Stimulated activated naive B cell treated with anti-CD40 and anti-IgM and Interleukin-4, amounts not matched to agents 10 μg/mL and 1 μg/mL and 100 μg/mL, for 72 hours (primary cell): ENCODE measurements at regions not wholly inside any gene's neighbourhood (a gene's known extent, or its start where the extent isn't known, plus 50 kb on each side); places are given as distances from the start of the nearest gene placed in this dataset.
"Not testable (repeated sequence)": the region's sequence is repeated elsewhere in the genome, so short reads cannot be mapped to it uniquely, and the experiment has no call there.

Experiments used
- ATAC-seq, 2 donors: fragments of 150-1000 bp; cut with Tn5 transposase; replicated peaks; 2 replicates each; pipeline ENCODE4 v1.10.0; 2021; ENCODE audit warnings: moderate library complexity in 1 of 2
- DNase-seq: peaks from one replicate; pipeline ENCODE4 v3.0.0; 2021
- H3K27ac Mint-ChIP-seq: one replicate; pipeline ENCODE4 v1.8.0; 2022; ENCODE audit warnings: mild to moderate bottlenecking, mixed read lengths
- H3K27me3 Mint-ChIP-seq, 2 donors: one replicate each; pipeline ENCODE4 v1.8.0; 2022; ENCODE audit warnings: mixed read lengths in 2 of 2
- H3K36me3 Mint-ChIP-seq, 2 donors: one replicate each; pipeline ENCODE4 v1.8.0; 2022; ENCODE audit warnings: mixed read lengths in 2 of 2, mild to moderate bottlenecking in 1 of 2
- H3K4me1 Mint-ChIP-seq, 2 donors: one replicate each; pipeline ENCODE4 v1.8.0; 2022; ENCODE audit warnings: mixed read lengths in 2 of 2, mild to moderate bottlenecking in 1 of 2
- H3K4me3 Mint-ChIP-seq, 2 donors: one replicate each; pipeline ENCODE4 v1.8.0; 2022; ENCODE audit warnings: mild to moderate bottlenecking in 2 of 2, mixed read lengths in 2 of 2, moderate library complexity in 1 of 2
- H3K9me3 Mint-ChIP-seq, 2 donors: one replicate each; pipeline ENCODE4 v1.8.0; 2022; ENCODE audit warnings: mixed read lengths in 2 of 2, mild to moderate bottlenecking in 1 of 2

DNA sequence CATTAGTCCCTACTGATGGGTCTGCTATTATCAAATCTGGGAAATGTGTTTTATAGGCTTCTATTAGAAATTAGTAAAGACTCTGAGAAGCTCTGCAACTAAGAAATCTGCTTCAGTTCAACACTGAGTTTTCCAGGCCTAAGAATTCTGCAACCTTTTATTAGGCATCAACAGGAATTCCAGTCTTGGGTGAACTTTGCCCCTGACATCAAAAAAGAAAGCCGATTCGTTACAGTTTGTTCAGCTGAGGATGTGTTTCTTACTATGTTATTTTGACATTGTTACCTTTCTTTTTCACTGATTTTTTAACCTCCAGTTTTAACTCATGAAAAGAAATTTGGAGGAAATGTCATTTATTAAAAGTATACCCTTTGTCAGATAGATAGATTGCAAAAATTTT is 131.5 kb upstream of the KCNH8 start:
- DNase-seq (no peak), ATAC-seq (no peak)
- Mint-ChIP-seq H3K27me3 (no peaks in the 10 kb centered on the region), H3K4me1 (no peaks in the 10 kb centered on the region), H3K4me3 (no peak overlapping the region), H3K9me3 (peaks cover 0 to 1% of the 10 kb centered on the region in 2 donors), H3K27ac (no peak overlapping the region), H3K36me3 (no peaks in the 10 kb centered on the region)

DNA sequence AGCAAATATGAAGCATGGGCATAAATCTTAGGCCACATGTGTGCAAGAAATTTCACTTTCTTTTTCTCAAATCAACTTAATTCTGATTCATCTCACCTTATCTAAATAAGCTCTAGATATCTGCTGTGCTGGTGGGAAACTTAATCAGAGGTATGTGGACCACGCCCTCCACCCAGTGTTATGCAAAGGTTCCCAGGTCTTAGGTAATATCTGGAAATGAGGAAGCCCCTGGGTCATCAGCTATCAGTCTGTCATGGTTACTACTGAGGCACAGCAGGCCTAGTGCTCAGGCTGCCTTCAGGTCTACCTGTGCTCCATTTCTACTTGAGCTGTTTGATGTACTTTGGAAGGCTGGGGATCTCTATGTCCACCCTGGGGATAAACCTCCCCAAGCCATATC is 134.4 kb upstream of the KCNH8 start:
- Mint-ChIP-seq H3K27ac (no peak overlapping the region), H3K36me3 (no peaks in the 10 kb centered on the region), H3K4me1 (no peaks in the 10 kb centered on the region), H3K4me3 (no peak overlapping the region), H3K9me3 (peaks cover 0 to 1% of the 10 kb centered on the region in 2 donors), H3K27me3 (no peaks in the 10 kb centered on the region)
- DNase-seq (no peak), ATAC-seq (no peak)

DNA sequence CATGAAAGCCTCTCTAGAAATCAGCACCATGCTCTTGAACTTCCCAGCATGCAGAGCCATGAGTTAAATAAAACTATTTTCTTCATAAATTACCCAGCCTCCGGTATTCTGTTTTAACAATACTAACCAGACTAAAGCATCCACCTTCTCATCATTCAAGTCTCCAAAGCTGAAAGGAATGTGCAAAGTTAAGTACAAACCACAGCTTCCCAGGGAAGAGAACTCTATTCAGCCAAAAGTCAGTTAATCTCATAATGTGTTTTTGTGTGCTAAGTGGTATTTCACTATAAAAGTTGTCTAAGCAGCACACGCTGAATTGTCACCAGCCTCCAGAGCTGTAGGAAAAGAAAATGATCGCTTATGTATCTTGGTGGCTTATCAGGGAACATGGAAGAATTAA is 135.5 kb upstream of the KCNH8 start:
- H3K4me3 Mint-ChIP-seq = no peak overlapping the region
- H3K36me3 Mint-ChIP-seq = no peaks in the 10 kb centered on the region
- H3K27me3 Mint-ChIP-seq = no peaks in the 10 kb centered on the region
- no peaks in the 10 kb centered on the region for H3K9me3 Mint-ChIP-seq
- no peak for DNase-seq
- no peaks in the 10 kb centered on the region for H3K4me1 Mint-ChIP-seq
- no peak overlapping the region for H3K27ac Mint-ChIP-seq
- no peak for ATAC-seq

DNA sequence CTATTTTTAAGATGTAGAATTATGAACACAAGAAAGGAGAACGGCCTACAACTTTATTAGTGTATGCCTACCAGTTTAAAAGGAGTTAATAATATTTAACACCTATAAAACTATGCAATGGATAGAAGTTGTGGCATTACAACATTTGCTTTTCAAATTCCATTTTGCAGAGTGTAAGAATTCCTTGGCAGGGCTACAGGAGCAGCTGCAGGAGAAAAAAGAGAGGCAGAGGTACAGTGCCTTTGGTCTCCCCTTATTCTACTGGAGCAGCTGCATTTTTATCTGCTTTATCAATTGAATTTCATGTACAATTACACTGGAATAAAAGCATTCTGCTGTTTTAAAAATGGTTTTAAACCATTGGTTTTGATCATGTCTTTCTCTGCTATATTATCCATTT is 145.7 kb upstream of the KCNH8 start:
- Mint-ChIP-seq H3K9me3 (peaks cover 6 to 7% of the 10 kb centered on the region in 2 donors), H3K4me1 (no peaks in the 10 kb centered on the region)

DNA sequence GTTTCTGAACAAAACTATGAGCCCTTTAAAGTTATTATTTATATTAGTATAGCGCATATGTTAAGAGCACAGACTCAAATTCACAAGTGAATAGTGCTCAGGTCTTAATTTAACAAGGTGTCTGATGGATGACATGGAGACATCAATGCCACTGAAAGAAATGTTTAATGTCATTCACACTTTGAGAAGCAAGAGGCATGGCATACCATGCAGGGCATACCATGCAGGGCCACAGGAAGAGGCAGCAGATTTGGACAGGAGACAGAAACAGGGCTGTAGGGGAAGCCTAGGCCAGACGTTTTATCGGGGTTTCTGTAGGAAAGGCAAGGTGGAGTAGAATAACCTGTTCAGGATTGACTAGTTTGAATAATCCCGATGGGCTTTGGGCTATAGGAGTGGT is 150.2 kb upstream of the KCNH8 start:
- Mint-ChIP-seq H3K4me3 (no peak overlapping the region), H3K9me3 (peaks cover 8 to 11% of the 10 kb centered on the region in 2 donors), H3K27ac (no peak overlapping the region), H3K36me3 (peaks cover 0 to 4% of the 10 kb centered on the region in 2 donors), H3K27me3 (no peaks in the 10 kb centered on the region), H3K4me1 (no peaks in the 10 kb centered on the region)
- DNase-seq (no peak), ATAC-seq (no peak)

More for the DNA sequence above, 145.7 kb upstream of the KCNH8 start:
- H3K36me3 Mint-ChIP-seq = no peaks in the 10 kb centered on the region
- no peak overlapping the region for H3K4me3 Mint-ChIP-seq
- peaks cover 0 to 3% of the 10 kb centered on the region in 2 donors for H3K27me3 Mint-ChIP-seq
- DNase-seq = no peak
- no peak for ATAC-seq
- H3K27ac Mint-ChIP-seq = no peak overlapping the region

DNA sequence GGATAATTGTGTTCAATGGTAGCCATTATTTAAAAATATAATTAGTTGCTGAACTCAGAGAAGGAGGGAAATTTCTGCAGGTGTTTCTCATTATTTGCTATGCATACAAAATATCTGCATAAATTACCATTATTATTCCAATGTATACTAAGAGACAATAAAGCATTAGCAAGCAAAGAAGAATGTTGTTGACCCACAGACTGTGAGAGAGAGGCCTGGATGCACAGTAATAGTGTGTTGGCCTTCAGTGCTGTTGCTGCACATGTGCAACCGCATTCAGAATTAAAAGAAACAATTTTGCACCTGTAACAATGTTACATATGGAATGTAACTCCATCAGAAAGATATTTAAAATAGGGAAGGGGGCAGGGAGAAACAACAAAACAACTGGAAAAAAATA is 155.6 kb upstream of the KCNH8 start:
- DNase-seq (no peak), ATAC-seq (no peak)
- Mint-ChIP-seq H3K4me3 (no peak overlapping the region), H3K27me3 (peaks cover 0 to 4% of the 10 kb centered on the region in 2 donors), H3K9me3 (peaks cover 8 to 11% of the 10 kb centered on the region in 2 donors), H3K36me3 (peaks cover 0 to 4% of the 10 kb centered on the region in 2 donors), H3K27ac (no peak overlapping the region), H3K4me1 (no peaks in the 10 kb centered on the region)

GRCh38 chr3:18989237-18989795 is 159.0 kb upstream of the KCNH8 start:
- H3K9me3 Mint-ChIP-seq = no peaks in the 10 kb centered on the region
- H3K27me3 Mint-ChIP-seq = peaks cover 0 to 4% of the 10 kb centered on the region in 2 donors
- H3K4me3 Mint-ChIP-seq = no peak overlapping the region
- H3K4me1 Mint-ChIP-seq = no peaks in the 10 kb centered on the region
- H3K27ac Mint-ChIP-seq = no peak overlapping the region
- ATAC-seq (no peak), DNase-seq (no peak)
- no peaks in the 10 kb centered on the region for H3K36me3 Mint-ChIP-seq

DNA sequence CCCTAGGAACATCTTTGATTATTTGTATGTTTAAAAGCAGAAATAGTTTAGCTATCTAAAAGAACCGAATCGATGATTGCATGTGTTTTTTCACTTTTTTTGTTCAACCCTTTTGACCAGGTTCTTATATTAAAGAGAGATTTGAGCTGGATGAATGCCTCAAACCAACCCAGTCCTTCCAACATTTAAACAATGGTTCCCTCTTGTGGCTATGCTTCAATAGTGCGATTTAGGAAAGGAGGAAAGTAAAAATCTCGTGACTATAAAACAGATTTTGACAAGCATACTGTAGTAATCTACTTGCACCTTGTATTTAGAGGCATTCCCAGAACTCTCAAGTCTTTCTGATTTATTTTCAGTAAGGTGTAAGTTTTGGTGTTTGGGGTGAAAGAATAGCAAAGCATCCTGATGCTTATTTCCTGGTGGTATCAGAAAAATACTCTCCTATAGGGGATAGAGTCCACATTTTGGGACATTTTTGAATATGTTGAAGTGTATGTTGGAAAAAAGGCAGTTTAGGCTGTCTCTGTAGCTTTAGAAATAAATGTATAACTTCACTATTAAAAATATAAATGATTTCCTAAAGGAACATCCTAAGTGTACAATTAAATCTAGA is 159.6 kb upstream of the KCNH8 start:
- no peak overlapping the region for H3K4me3 Mint-ChIP-seq
- H3K27me3 Mint-ChIP-seq = peaks cover 0 to 4% of the 10 kb centered on the region in 2 donors
- H3K4me1 Mint-ChIP-seq = no peaks in the 10 kb centered on the region
- H3K36me3 Mint-ChIP-seq = no peaks in the 10 kb centered on the region
- ATAC-seq (peak in 1 of 2 donors; percentile 34), DNase-seq (no peak)
- H3K27ac Mint-ChIP-seq = no peak overlapping the region
- no peaks in the 10 kb centered on the region for H3K9me3 Mint-ChIP-seq

GRCh38 chr3:18987862-18988447 is 160.4 kb upstream of the KCNH8 start:
- no peak for DNase-seq
- Mint-ChIP-seq H3K4me1 (no peaks in the 10 kb centered on the region), H3K36me3 (no peaks in the 10 kb centered on the region), H3K9me3 (no peaks in the 10 kb centered on the region), H3K27me3 (peaks cover 0 to 4% of the 10 kb centered on the region in 2 donors), H3K4me3 (no peak overlapping the region), H3K27ac (no peak overlapping the region)
- no peak for ATAC-seq

GRCh38 chr3:18987070-18987469 is 161.2 kb upstream of the KCNH8 start:
- no peak for ATAC-seq
- H3K4me3 Mint-ChIP-seq = no peak overlapping the region
- H3K36me3 Mint-ChIP-seq = no peaks in the 10 kb centered on the region
- H3K4me1 Mint-ChIP-seq = no peaks in the 10 kb centered on the region
- no peaks in the 10 kb centered on the region for H3K9me3 Mint-ChIP-seq
- H3K27ac Mint-ChIP-seq = no peak overlapping the region
- H3K27me3 Mint-ChIP-seq = peaks cover 0 to 4% of the 10 kb centered on the region in 2 donors
- DNase-seq = no peak

GRCh38 chr3:18982920-18983319 is 165.4 kb upstream of the KCNH8 start:
- no peak overlapping the region for H3K27ac Mint-ChIP-seq
- H3K9me3 Mint-ChIP-seq = no peaks in the 10 kb centered on the region
- H3K4me3 Mint-ChIP-seq = no peak overlapping the region
- ATAC-seq (no peak), DNase-seq (no peak)
- H3K27me3 Mint-ChIP-seq = no peaks in the 10 kb centered on the region
- no peaks in the 10 kb centered on the region for H3K4me1 Mint-ChIP-seq
- no peaks in the 10 kb centered on the region for H3K36me3 Mint-ChIP-seq

DNA sequence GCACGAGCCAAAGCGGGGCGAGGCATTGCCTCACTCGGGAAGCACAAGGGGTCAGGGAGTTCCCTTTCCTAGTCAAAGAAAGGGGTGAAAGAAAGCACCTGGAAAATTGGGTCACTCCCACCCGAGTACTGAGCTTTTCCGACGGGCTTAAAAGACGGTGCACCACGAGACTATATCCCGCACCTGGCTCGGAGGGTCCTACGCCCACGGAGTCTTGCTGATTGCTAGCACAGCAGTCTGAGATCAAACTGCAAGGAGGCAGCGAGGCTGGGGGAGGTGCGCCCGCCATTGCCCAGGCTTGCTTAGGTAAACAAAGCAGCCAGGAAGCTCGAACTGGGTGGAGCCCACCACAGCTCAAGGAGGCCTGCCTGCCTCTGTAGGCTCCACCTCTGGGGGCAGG is 172.2 kb upstream of the KCNH8 start:
- H3K27me3 Mint-ChIP-seq = peaks cover 13% of the 10 kb centered on the region in 2 donors
- H3K27ac Mint-ChIP-seq, ATAC-seq, H3K4me3 Mint-ChIP-seq, H3K4me1 Mint-ChIP-seq, DNase-seq, H3K36me3 Mint-ChIP-seq: not testable (repeated sequence)
- peaks cover 9 to 19% of the 10 kb centered on the region in 2 donors for H3K9me3 Mint-ChIP-seq

DNA sequence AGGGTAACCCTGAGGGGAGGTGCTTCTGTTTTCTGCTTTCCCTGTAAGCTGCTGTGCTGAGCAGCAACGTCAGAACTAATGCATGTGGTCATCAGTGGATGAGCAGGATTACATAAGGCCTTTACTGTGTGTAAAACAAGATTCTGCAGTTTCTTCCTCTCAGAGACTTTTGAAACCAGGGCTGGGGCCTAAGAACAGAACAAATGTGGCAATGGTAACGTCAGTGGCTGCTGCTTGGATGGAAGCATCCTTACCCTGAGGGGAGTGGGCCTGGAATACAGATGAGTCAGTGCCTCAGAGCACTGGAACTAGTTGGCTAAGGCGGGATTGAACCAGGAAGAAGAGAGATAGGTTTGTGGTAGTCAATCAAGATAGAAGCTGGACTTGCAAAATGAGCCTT is 180.2 kb upstream of the KCNH8 start:
- H3K27ac Mint-ChIP-seq = no peak overlapping the region
- no peaks in the 10 kb centered on the region for H3K36me3 Mint-ChIP-seq
- no peak overlapping the region for H3K4me3 Mint-ChIP-seq
- DNase-seq (no peak), ATAC-seq (no peak)
- H3K27me3 Mint-ChIP-seq = peaks cover 5 to 7% of the 10 kb centered on the region in 2 donors
- no peaks in the 10 kb centered on the region for H3K4me1 Mint-ChIP-seq
- H3K9me3 Mint-ChIP-seq = peaks cover 5% of the 10 kb centered on the region in 2 donors

GRCh38 chr3:18965781-18966180 is 182.5 kb upstream of the KCNH8 start:
- DNase-seq (no peak), ATAC-seq (no peak)
- H3K4me3 Mint-ChIP-seq = no peak overlapping the region
- peaks cover 7 to 10% of the 10 kb centered on the region in 2 donors for H3K27me3 Mint-ChIP-seq
- peaks cover 1 to 4% of the 10 kb centered on the region in 2 donors for H3K9me3 Mint-ChIP-seq
- H3K4me1 Mint-ChIP-seq = no peaks in the 10 kb centered on the region
- H3K27ac Mint-ChIP-seq = no peak overlapping the region
- no peaks in the 10 kb centered on the region for H3K36me3 Mint-ChIP-seq

DNA sequence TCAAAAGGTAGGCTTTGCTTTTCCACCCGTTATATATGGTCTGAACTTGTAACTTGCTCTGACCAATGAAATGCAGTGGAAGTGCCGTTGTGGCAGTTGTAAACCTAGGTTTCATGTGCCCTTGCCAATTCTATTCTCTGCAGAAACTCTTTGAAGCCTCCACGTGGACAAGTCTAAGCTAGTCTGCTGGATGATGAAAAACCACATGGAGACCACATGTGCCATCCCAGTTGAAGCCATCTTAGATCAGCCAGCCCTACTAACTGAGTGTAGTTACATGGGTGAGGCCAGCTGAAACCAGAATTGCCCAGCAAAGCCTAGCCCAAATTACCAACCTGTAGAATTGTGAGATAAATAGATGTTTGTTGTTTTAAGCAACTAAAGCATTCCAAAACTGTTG is 183.7 kb upstream of the KCNH8 start:
- Mint-ChIP-seq H3K27ac (no peak overlapping the region), H3K27me3 (peaks cover 7 to 10% of the 10 kb centered on the region in 2 donors), H3K36me3 (no peaks in the 10 kb centered on the region), H3K9me3 (peaks cover 1 to 4% of the 10 kb centered on the region in 2 donors), H3K4me1 (no peaks in the 10 kb centered on the region), H3K4me3 (no peak overlapping the region)
- no peak for DNase-seq
- no peak for ATAC-seq
